H9 (cell line): ENCODE measurements at regions not wholly inside any gene's neighbourhood (a gene's known extent, or its start where the extent isn't known, plus 50 kb on each side); places are given as distances from the start of the nearest gene placed in this dataset.

ENCODE experiments used
- DNase-seq: peaks from one replicate; pipeline ENCODE4 v3.0.0-alpha.2; 2017
- H2AFZ ChIP-seq: one replicate; pipeline ENCODE4 v1.6.1; 2013; ENCODE audit warnings: mild to moderate bottlenecking, low read length, control low read depth, moderate library complexity
- H2AK5ac ChIP-seq: 2 replicates; pipeline ENCODE4 v1.6.1; 2013; ENCODE audit warnings: low read length, control low read depth, mixed read lengths; ENCODE audit not compliant: insufficient read length
- H2BK120ac ChIP-seq: one replicate; pipeline ENCODE4 v1.6.1; 2013; ENCODE audit warnings: low read depth, mild to moderate bottlenecking, low read length, control low read depth, inconsistent platforms; ENCODE audit not compliant: poor library complexity, severe bottlenecking
- H2BK12ac ChIP-seq: 2 replicates; pipeline ENCODE4 v1.6.1; 2013; ENCODE audit warnings: low read length, control low read depth, mixed read lengths, low read depth; ENCODE audit not compliant: insufficient read length
- H2BK15ac ChIP-seq: 2 replicates; pipeline ENCODE4 v1.6.1; 2013; ENCODE audit warnings: low read depth, low read length, control low read depth
- H2BK20ac ChIP-seq: one replicate; pipeline ENCODE4 v1.6.1; 2013; ENCODE audit warnings: low read depth, mild to moderate bottlenecking, low read length, control low read depth, inconsistent platforms; ENCODE audit not compliant: poor library complexity, severe bottlenecking
- H2BK5ac ChIP-seq: 2 replicates; pipeline ENCODE4 v1.6.1; 2013; ENCODE audit warnings: low read length, control low read depth, mixed read lengths; ENCODE audit not compliant: insufficient read length
- H3K14ac ChIP-seq: 2 replicates; pipeline ENCODE4 v1.6.1; 2013; ENCODE audit warnings: low read length, control low read depth; ENCODE audit not compliant: insufficient read depth
- H3K18ac ChIP-seq: 2 replicates; pipeline ENCODE4 v1.6.1; 2013; ENCODE audit warnings: low read depth, mild to moderate bottlenecking, mixed read lengths, low read length, control low read depth; ENCODE audit not compliant: insufficient read length
- H3K23ac ChIP-seq: 2 replicates; pipeline ENCODE4 v1.6.1; 2013; ENCODE audit warnings: low read length, control low read depth, mixed read lengths, low read depth; ENCODE audit not compliant: insufficient read length
- H3K23me2 ChIP-seq: 2 replicates; pipeline ENCODE4 v1.6.1; 2013; ENCODE audit warnings: low read depth, mild to moderate bottlenecking, mixed read lengths, low read length, control low read depth; ENCODE audit not compliant: insufficient read length, poor library complexity, severe bottlenecking
- H3K27ac ChIP-seq: 2 replicates; pipeline ENCODE4 v1.5.1; 2013; ENCODE audit warnings: low read length, control low read depth, mixed read lengths, low read depth; ENCODE audit not compliant: insufficient read length
- H3K27me3 ChIP-seq: 2 replicates; pipeline ENCODE4 v1.6.1; 2013; ENCODE audit warnings: low read length, control low read depth, inconsistent platforms; ENCODE audit not compliant: insufficient read depth
- H3K4ac ChIP-seq: 2 replicates; pipeline ENCODE4 v1.6.1; 2013; ENCODE audit warnings: low read depth, mild to moderate bottlenecking, control low read depth, inconsistent platforms, low read length, moderate library complexity
- H3K4me1 ChIP-seq: 2 replicates; pipeline ENCODE4 v1.6.1; 2013; ENCODE audit warnings: low read length, control low read depth, inconsistent platforms; ENCODE audit not compliant: insufficient read depth
- H3K4me2 ChIP-seq: 2 replicates; pipeline ENCODE4 v1.6.1; 2013; ENCODE audit warnings: low read length, control low read depth, mixed read lengths; ENCODE audit not compliant: insufficient read length, insufficient read depth
- H3K56ac ChIP-seq: 2 replicates; pipeline ENCODE4 v1.6.1; 2013; ENCODE audit warnings: low read depth, mild to moderate bottlenecking, mixed read lengths, low read length, control low read depth; ENCODE audit not compliant: insufficient read length
- H3K79me1 ChIP-seq: 2 replicates; pipeline ENCODE4 v1.6.1; 2013; ENCODE audit warnings: low read depth, mild to moderate bottlenecking, moderate library complexity, low read length, control low read depth, inconsistent platforms; ENCODE audit not compliant: insufficient read depth, poor library complexity, severe bottlenecking
- H3K79me2 ChIP-seq: 2 replicates; pipeline ENCODE4 v1.6.1; 2013; ENCODE audit warnings: low read length, control low read depth, inconsistent platforms; ENCODE audit not compliant: insufficient read depth
- H3K9ac ChIP-seq: 2 replicates; pipeline ENCODE4 v1.6.1; 2013; ENCODE audit warnings: low read length, control low read depth, mixed read lengths; ENCODE audit not compliant: insufficient read length; ENCODE audit errors: extremely low read depth
- H3K9me3 ChIP-seq: one replicate; pipeline ENCODE4 v1.6.1; 2013; ENCODE audit warnings: low read depth, low read length, inconsistent platforms; ENCODE audit not compliant: control insufficient read depth
- H3T11ph ChIP-seq: one replicate; pipeline ENCODE4 v1.6.1; 2013; ENCODE audit warnings: mild to moderate bottlenecking, low read length, control low read depth, inconsistent platforms
- H4K20me1 ChIP-seq: one replicate; pipeline ENCODE4 v1.6.1; 2013; ENCODE audit not compliant: control insufficient read depth, insufficient read length, insufficient read depth
- H4K5ac ChIP-seq: 2 replicates; pipeline ENCODE4 v1.6.1; 2013; ENCODE audit warnings: low read depth, mild to moderate bottlenecking, mixed read lengths, low read length, control low read depth; ENCODE audit not compliant: insufficient read length
- H4K8ac ChIP-seq: replicated peaks from 2 replicates; pipeline ENCODE4 v1.6.1; 2013; ENCODE audit warnings: low read length, control low read depth, mixed read lengths, low read depth; ENCODE audit not compliant: insufficient read length
- H4K91ac ChIP-seq: 2 replicates; pipeline ENCODE4 v1.6.1; 2013; ENCODE audit warnings: low read depth, mild to moderate bottlenecking, moderate library complexity, mixed read lengths, low read length, control low read depth; ENCODE audit not compliant: insufficient read length
- H3K27ac Mint-ChIP-seq, 3 experiments: 2 replicates in 2 of 3; 3 replicates in 1 of 3; pipeline ENCODE4 v1.8.0; 2020 to 2021; ENCODE audit warnings: mixed read lengths in 3 of 3, mild to moderate bottlenecking in 1 of 3, moderate library complexity in 1 of 3
- H3K27me3 Mint-ChIP-seq: 2 replicates; pipeline ENCODE4 v1.8.0; 2021; ENCODE audit warnings: low read depth, mild to moderate bottlenecking, moderate library complexity, mixed read lengths
- H3K36me3 Mint-ChIP-seq, 3 experiments: 2 replicates in 2 of 3; 3 replicates in 1 of 3; pipeline ENCODE4 v1.8.0; 2020 to 2021; ENCODE audit warnings: low read depth in 3 of 3, mixed read lengths in 3 of 3; ENCODE audit not compliant: insufficient read depth in 1 of 3
- H3K4me1 Mint-ChIP-seq, 2 experiments: 2 replicates each; pipeline ENCODE4 v1.8.0; 2020; ENCODE audit warnings: mixed read lengths in 2 of 2
- H3K4me3 Mint-ChIP-seq, 2 experiments: 2 replicates in 1 of 2; 3 replicates in 1 of 2; pipeline ENCODE4 v1.8.0; 2020 to 2021; ENCODE audit warnings: mild to moderate bottlenecking in 2 of 2, mixed read lengths in 2 of 2, moderate library complexity in 1 of 2
- H3K9me3 Mint-ChIP-seq, 2 experiments: 2 replicates in 1 of 2; 3 replicates in 1 of 2; pipeline ENCODE4 v1.8.0; 2020; ENCODE audit warnings: mild to moderate bottlenecking in 2 of 2, mixed read lengths in 2 of 2, moderate library complexity in 1 of 2
- CTCF ChIP-seq: fragments of 200-600 bp; sonication (generic); conservative IDR thresholded peaks from 3 replicates; pipeline ENCODE4 v1.8.0; 2021; ENCODE audit warnings: antibody characterized with exemption, mild to moderate bottlenecking
- WGBS: extraction: QIAGEN DNeasy Blood & Tissue Kit; methylation state at CpG from one replicate; pipeline ENCODE4 v1.1.7; 2013; ENCODE audit warnings: missing lambda C conversion rate, low lambda C conversion rate, mixed read lengths; ENCODE audit not compliant: insufficient read length; ENCODE audit errors: extremely low coverage; 5-methylcytosine and 5-hydroxymethylcytosine counted together

GRCh38 chr18:47758000-47758399 is 172.5 kb downstream of the SMAD2 start:
- Histone ChIP-seq H3K4ac (no peak overlapping the region), H3K27ac (no peak overlapping the region), H3K56ac (no peak overlapping the region), H2BK20ac (no peak overlapping the region), H3K27me3 (no peaks in the 10 kb centered on the region), H2BK5ac (no peak overlapping the region), H3T11ph (no peak overlapping the region), H2BK12ac (no peak overlapping the region), H3K9me3 (no peaks in the 10 kb centered on the region), H4K91ac (no peak overlapping the region), H4K20me1 (no peaks in the 10 kb centered on the region), H3K14ac (no peak overlapping the region), H2BK120ac (no peak overlapping the region), H3K23ac (no peak overlapping the region), H3K23me2 (no peaks in the 10 kb centered on the region), H4K5ac (no peak overlapping the region), H3K4me1 (no peaks in the 10 kb centered on the region), H2AK5ac (no peak overlapping the region), H3K79me1 (no peaks in the 10 kb centered on the region), H3K9ac (no peak overlapping the region), H3K4me2 (no peak overlapping the region), H2AFZ (no peak overlapping the region), H3K18ac (no peak overlapping the region), H4K8ac (no peak overlapping the region), H3K79me2 (no peaks in the 10 kb centered on the region), H2BK15ac (no peak overlapping the region)
- no CpG with 5 or more reads among the region's 2 CpGs for WGBS
- DNase-seq = no peak
- Mint-ChIP-seq H3K27me3 (peaks cover 10% of the 10 kb centered on the region), H3K36me3 (peaks cover 0 to 23% (median 2%) of the 10 kb centered on the region in 3 experiments; a peak in 5 of 7 replicates), H3K27ac (no peak overlapping the region), H3K4me3 (no peak overlapping the region), H3K4me1 (peaks cover 5 to 14% of the 10 kb centered on the region in 2 experiments), H3K9me3 (peaks cover 13 to 16% of the 10 kb centered on the region in 2 experiments)
- TF ChIP-seq CTCF = peak; percentile 68
